ENCODE measurements at regions not wholly inside any gene's neighbourhood (a gene's known extent, or its start where the extent isn't known, plus 50 kb on each side); places are given as distances from the start of the nearest gene placed in this dataset.

GRCh38 chr10:131618587-131619267 lies 282.1 kb upstream of the PPP2R2D start:
- DNase-seq (ENCODE audit: low read depth, low spot score), result no peak
- in situ Hi-C loops (cut with HindIII; ENCODE audit: low pct_unique_long_range_greater_than_20kb, low sequenced_read_pairs), result no loop called here

- DNase-seq (ENCODE audit: low read depth, low spot score), result no peak
- in situ Hi-C loops (cut with HindIII; ENCODE audit: low pct_unique_long_range_greater_than_20kb, low sequenced_read_pairs), result no loop called here
Observed at GRCh38 chr10:131620314-131620713, 280.5 kb upstream of the PPP2R2D start.

DNA sequence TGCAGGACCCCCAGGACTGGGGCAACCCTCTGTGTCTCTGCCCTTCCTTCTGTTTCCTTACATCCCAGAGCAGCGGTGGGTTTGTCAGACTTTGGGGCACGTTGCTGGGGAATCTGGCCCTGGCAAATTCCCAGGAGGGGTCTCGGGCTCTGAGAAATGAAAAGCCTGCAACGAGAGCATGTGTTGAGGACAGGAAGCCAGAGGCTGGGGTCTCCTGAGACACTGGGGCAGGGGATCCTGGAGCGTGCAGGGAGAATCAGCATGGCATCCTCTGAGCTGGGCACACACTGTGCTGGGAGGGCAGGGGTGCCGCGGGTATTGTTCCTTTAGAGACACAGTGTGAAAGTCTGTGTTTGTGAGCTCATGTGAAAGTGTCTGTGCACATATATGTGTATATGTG lies 279.9 kb upstream of the PPP2R2D start:
- no peak for DNase-seq (ENCODE audit: low read depth, low spot score)
- in situ Hi-C loops (cut with HindIII; ENCODE audit: low pct_unique_long_range_greater_than_20kb, low sequenced_read_pairs), result no loop called here

- DNase-seq (ENCODE audit: low read depth, low spot score), result no peak
Observed at GRCh38 chr10:131621784-131622624, 278.8 kb upstream of the PPP2R2D start.

GRCh38 chr10:131625041-131625440 lies 275.8 kb upstream of the PPP2R2D start:
- DNase-seq (ENCODE audit: low read depth, low spot score), result no peak
- in situ Hi-C loops (cut with HindIII; ENCODE audit: low pct_unique_long_range_greater_than_20kb, low sequenced_read_pairs), result no loop called here

More at GRCh38 chr10:131621784-131622624, 278.8 kb upstream of the PPP2R2D start:
- in situ Hi-C loops (cut with HindIII; ENCODE audit: low pct_unique_long_range_greater_than_20kb, low sequenced_read_pairs), result no loop called here

DNA sequence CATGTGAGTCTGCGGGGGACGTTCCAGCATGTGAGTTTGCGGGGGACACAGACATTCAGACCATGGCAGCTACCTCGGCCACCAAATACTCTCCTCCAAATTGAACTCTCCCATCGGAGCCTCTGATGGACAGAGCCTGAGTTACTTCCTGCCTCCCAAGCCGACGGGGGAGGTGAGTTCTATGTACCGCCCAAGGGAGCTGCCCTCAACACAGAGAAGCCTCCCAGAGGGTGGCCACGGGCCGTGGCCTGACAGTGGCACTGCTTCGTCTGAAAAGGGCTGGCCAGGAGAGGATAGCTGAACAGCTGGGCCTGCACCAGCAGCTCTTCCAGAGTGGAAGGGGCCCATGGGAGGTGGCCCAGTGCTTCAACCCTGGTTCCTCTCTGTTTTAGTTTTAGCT lies 274.5 kb upstream of the PPP2R2D start:
- in situ Hi-C loops (cut with HindIII; ENCODE audit: low pct_unique_long_range_greater_than_20kb, low sequenced_read_pairs), result no loop called here
- DNase-seq (ENCODE audit: low read depth, low spot score), result no peak

- DNase-seq (ENCODE audit: low read depth, low spot score), result no peak
- in situ Hi-C loops (cut with HindIII; ENCODE audit: low pct_unique_long_range_greater_than_20kb, low sequenced_read_pairs), result no loop called here
Observed at GRCh38 chr10:131629026-131629770, 271.6 kb upstream of the PPP2R2D start.

GRCh38 chr10:131630772-131631258 lies 270.0 kb upstream of the PPP2R2D start:
- no peak for DNase-seq (ENCODE audit: low read depth, low spot score)
- in situ Hi-C loops (cut with HindIII; ENCODE audit: low pct_unique_long_range_greater_than_20kb, low sequenced_read_pairs), result no loop called here

DNA sequence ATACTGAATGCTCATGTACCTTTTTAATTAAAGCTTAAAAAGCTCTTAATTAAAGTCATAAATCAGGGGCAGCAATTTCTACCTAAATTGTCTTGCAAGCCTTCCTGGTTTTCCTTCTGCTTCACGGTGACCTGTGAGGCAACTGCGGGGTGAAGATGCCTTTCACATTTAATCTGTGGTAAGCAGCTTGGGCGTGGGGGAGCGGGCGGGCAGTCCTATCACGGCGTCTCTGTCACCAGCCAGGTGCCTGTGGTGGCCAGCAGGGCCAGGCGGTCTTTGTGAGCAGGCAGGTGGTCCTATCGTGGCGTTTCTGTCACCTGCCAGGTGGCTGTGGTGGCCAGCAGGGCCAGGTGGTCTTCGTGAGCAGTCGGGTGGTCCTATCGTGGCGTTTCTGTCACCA lies 269.2 kb upstream of the PPP2R2D start:
- DNase-seq (ENCODE audit: low read depth, low spot score), result no peak
- in situ Hi-C loops (cut with HindIII; ENCODE audit: low pct_unique_long_range_greater_than_20kb, low sequenced_read_pairs), result no loop called here

DNA sequence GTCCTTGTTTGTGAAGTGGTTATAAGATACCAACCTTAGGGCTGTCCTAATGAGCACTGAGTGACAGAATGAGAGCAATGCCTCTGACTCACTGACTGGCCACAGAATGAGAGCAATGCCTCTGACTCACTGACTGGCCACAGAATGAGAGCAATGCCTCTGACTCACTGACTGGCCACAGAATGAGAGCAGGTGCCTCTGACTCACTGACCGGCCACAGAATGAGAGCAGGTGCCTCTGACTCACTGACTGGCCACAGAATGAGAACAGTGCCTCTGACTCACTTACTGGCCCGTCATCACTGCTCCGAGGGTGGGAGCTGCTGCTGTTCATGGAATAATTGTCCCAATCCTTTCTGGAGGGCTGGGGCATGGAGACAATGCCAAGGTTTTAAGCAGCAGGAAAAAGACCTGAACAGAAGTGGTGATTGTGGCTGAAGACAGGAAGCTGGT lies 265.2 kb upstream of the PPP2R2D start:
- DNase-seq (ENCODE audit: low read depth, low spot score), result peak; percentile 40
- in situ Hi-C loops (cut with HindIII; ENCODE audit: low pct_unique_long_range_greater_than_20kb, low sequenced_read_pairs), result no loop called here

- no peak for DNase-seq (ENCODE audit: low read depth, low spot score)
- in situ Hi-C loops (cut with HindIII; ENCODE audit: low pct_unique_long_range_greater_than_20kb, low sequenced_read_pairs), result no loop called here
Observed at GRCh38 chr10:131636116-131636515, 264.7 kb upstream of the PPP2R2D start.

DNA sequence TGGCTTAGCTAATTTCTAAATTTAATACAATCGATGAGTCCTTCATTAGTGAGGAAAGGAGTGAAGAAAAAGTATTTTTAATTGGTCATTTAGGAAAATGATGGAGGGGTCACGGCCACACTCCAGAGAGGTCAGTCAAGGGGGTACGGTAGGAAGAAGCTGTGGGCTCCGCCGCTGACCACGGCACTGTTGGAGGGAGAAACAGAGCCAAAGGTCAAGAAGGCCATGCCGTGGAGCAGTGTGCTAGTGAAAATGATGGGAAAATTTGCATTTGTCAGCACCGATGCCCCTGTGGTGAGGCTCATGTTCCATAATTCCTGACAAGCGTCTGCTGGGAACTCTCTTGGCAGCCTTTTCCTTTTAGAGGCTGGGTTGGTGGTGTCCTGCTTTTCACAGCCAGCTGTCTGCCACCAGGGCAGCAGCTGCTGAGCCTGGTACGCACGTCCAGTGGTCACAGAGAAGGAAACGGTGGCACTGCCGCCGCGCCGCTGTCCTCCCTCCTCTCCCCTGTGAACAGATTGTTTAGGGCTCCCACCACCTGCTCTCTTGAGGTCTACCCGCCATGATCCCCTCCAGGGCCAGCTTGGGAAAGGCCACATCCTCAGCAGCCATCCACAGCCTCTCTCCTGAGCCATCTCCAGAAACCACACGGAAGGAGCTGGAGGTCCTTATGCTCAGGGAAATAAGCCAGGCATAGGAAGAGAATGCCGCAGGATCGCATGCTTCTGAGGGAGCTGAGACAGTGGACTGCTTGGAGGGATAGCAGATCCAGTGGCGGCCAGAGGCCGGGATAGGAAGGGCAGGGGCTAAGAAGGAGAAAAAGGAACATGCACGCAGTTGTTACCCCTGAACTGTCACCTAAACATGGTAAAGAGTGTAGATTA lies 263.7 kb upstream of the PPP2R2D start:
- no peak for DNase-seq (ENCODE audit: low read depth, low spot score)
- in situ Hi-C loops (cut with HindIII; ENCODE audit: low pct_unique_long_range_greater_than_20kb, low sequenced_read_pairs), result no loop called here

- no peak for DNase-seq (ENCODE audit: low read depth, low spot score)
- in situ Hi-C loops (cut with HindIII; ENCODE audit: low pct_unique_long_range_greater_than_20kb, low sequenced_read_pairs), result no loop called here
Observed at GRCh38 chr10:131638049-131638879, 262.5 kb upstream of the PPP2R2D start.

DNA sequence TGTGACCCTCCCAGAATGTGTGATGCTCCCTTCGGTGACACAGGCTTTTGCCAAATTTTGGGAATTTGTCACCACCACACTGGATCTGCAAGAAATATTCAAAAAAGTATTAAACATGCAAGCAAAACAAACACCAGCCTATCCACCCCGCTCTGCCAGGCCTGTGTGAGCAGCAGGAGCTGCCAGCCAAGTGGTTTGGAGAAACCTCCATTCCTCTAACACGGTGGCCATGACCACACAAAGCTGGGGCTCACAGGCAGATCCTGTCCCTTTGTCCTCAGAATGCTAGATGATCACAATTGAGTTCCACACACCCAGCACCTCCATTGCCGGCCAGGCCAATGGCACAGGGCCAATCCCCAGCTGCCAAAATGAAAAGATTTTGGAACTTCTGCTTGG lies 261.9 kb upstream of the PPP2R2D start:
- DNase-seq (ENCODE audit: low read depth, low spot score), result no peak
- in situ Hi-C loops (cut with HindIII; ENCODE audit: low pct_unique_long_range_greater_than_20kb, low sequenced_read_pairs), result no loop called here

DNA sequence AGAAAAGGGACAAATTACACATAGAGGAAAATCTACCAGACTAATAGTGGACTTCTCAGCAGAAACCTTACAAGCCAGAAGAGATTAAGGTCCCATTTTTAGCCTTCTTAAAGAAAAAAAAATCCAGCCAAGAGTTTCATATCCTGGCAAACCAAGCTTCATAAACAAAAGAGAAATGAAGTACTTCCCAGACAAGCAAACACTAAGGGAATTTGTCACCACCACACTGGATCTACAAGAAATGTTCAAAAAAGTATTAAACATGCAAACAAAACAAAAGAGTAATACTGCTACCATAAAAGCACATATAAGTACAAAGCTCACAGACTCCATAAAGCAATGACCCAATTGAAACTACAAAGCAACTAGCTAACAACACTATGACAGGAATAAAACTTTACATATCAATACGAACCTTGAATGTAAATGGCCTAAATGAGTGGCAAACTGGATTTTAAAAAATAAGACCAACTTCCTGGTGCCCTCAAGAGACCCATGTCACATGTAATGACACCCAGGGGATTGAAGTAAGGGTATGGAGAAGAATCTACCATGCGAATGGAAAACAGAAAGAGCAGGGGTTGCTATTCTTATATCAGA lies 260.7 kb upstream of the PPP2R2D start:
- in situ Hi-C loops (cut with HindIII; ENCODE audit: low pct_unique_long_range_greater_than_20kb, low sequenced_read_pairs), result no loop called here
- DNase-seq (ENCODE audit: low read depth, low spot score), result no peak

- no peak for DNase-seq (ENCODE audit: low read depth, low spot score)
- in situ Hi-C loops (cut with HindIII; ENCODE audit: low pct_unique_long_range_greater_than_20kb, low sequenced_read_pairs), result no loop called here
Observed at GRCh38 chr10:131641231-131641630, 259.6 kb upstream of the PPP2R2D start.
